Stomach (tissue), 4 donors: ENCODE measurements at regions not wholly inside any gene's neighbourhood (a gene's known extent, or its start where the extent isn't known, plus 50 kb on each side); places are given as distances from the start of the nearest gene placed in this dataset.
"Not testable (repeated sequence)": the region's sequence is repeated elsewhere in the genome, so short reads cannot be mapped to it uniquely, and the experiment has no call there.

Source experiments
- CTCF ChIP-seq, 7 experiments: fragments of 450-650 bp in 4 of 7; fragments of 200-600 bp in 3 of 7; sonication (generic) in 3 of 7; IDR thresholded peaks; one replicate each; pipeline ENCODE4 v1.5.1; 2016 to 2019; ENCODE audit warnings: antibody characterized with exemption in 7 of 7, control low read depth in 2 of 7, mild to moderate bottlenecking in 1 of 7
- POLR2A ChIP-seq, 4 donors: fragments of 450-650 bp; IDR thresholded peaks; one replicate each; pipeline ENCODE4 v1.6.1; 2016; ENCODE audit warnings: antibody characterized with exemption in 4 of 4, control low read depth in 2 of 4, mild to moderate bottlenecking in 1 of 4, moderate library complexity in 1 of 4
- POLR2AphosphoS5 ChIP-seq, 3 donors: sonication (generic); formaldehyde crosslinking; IDR thresholded peaks; one replicate each; pipeline ENCODE4 v1.6.1; 2016; ENCODE audit warnings: antibody characterized with exemption in 3 of 3

GRCh38 chr9:138212811-138213210 lies 335.2 kb downstream of the CACNA1B start:
- not testable (repeated sequence) for TF ChIP-seq CTCF, POLR2A, POLR2AphosphoS5 (IDR thresholded peaks at IDR 0.05)
